ENCODE measurements at regions not wholly inside any gene's neighbourhood (a gene's known extent, or its start where the extent isn't known, plus 50 kb on each side); places are given as distances from the start of the nearest gene placed in this dataset.
"Not testable (repeated sequence)": the region's sequence is repeated elsewhere in the genome, so short reads cannot be mapped to it uniquely, and the experiment has no call there.

- H3K4me3 Mint-ChIP-seq: no peak overlapping the region
- DNase-seq: no peak
- peaks cover 17% of the 10 kb centered on the region for H3K36me3 Mint-ChIP-seq (ENCODE audit: low read depth)
- POLR2A ChIA-PET: no interaction called here
- no peaks in the 10 kb centered on the region for H3K4me1 Mint-ChIP-seq
- H3K27ac Mint-ChIP-seq: no peak overlapping the region
- H3K9me3 Mint-ChIP-seq: peaks cover 44% of the 10 kb centered on the region
- CTCF ChIA-PET: no interaction called here
- H3K27me3 Mint-ChIP-seq: no peaks in the 10 kb centered on the region
Observed at GRCh38 chr22:11627798-11628650, 3900.0 kb upstream of the OR11H1 start.

GRCh38 chr22:11628651-11629511, 3899.1 kb upstream of the OR11H1 start:
- Mint-ChIP-seq H3K9me3 (peaks cover 40% of the 10 kb centered on the region), H3K4me3 (no peak overlapping the region), H3K36me3 (ENCODE audit: low read depth) (peaks cover 17% of the 10 kb centered on the region), H3K4me1 (no peaks in the 10 kb centered on the region), H3K27ac (no peak overlapping the region), H3K27me3 (no peaks in the 10 kb centered on the region)
- CTCF ChIA-PET: no interaction called here
- DNase-seq: no peak
- POLR2A ChIA-PET: no interaction called here

GRCh38 chr22:11629661-11630385, 3898.2 kb upstream of the OR11H1 start:
- POLR2A ChIA-PET: no interaction called here
- DNase-seq: no peak
- Mint-ChIP-seq H3K9me3 (peaks cover 33% of the 10 kb centered on the region), H3K27me3 (no peaks in the 10 kb centered on the region), H3K4me1 (no peaks in the 10 kb centered on the region), H3K4me3 (no peak overlapping the region), H3K27ac (no peak overlapping the region), H3K36me3 (ENCODE audit: low read depth) (peaks cover 17% of the 10 kb centered on the region)
- CTCF ChIA-PET: no interaction called here

GRCh38 chr22:11630386-11631084, 3897.5 kb upstream of the OR11H1 start:
- H3K4me1 Mint-ChIP-seq, POLR2A ChIA-PET, CTCF ChIA-PET, DNase-seq, H3K27me3 Mint-ChIP-seq, H3K27ac Mint-ChIP-seq, H3K4me3 Mint-ChIP-seq: not testable (repeated sequence)
- Mint-ChIP-seq H3K36me3 (ENCODE audit: low read depth) (peaks cover 17% of the 10 kb centered on the region), H3K9me3 (peaks cover 26% of the 10 kb centered on the region)

Measured in activated CD4-positive, alpha-beta memory T cell treated with anti-CD3 and anti-CD28 coated beads, Interleukin-2, amount 10 ng/mL, durations not matched to agents 7 days and 5 days (primary cell).